Thoracic aorta (tissue), 2 donors: ENCODE measurements at regions not wholly inside any gene's neighbourhood (a gene's known extent, or its start where the extent isn't known, plus 50 kb on each side); places are given as distances from the start of the nearest gene placed in this dataset.
"Not testable (repeated sequence)": the region's sequence is repeated elsewhere in the genome, so short reads cannot be mapped to it uniquely, and the experiment has no call there.

Experiments
- ATAC-seq: fragments of 150-250 bp; one replicate; pipeline ENCODE4 v1.8.0; 2017; ENCODE audit warnings: low read depth; ENCODE audit not compliant: insufficient number of reproducible peaks, low FRiP score
- DNase-seq: peaks from one replicate; pipeline ENCODE4 v3.0.0-alpha.2; 2020; ENCODE audit warnings: low spot score
- H3K27ac ChIP-seq, 2 donors: fragments of 200-600 bp; sonication (generic); 1 replicate in 1 of 2; 2 replicates in 1 of 2; pipeline ENCODE4 v1.5.1; 2016; ENCODE audit warnings: mild to moderate bottlenecking in 2 of 2, moderate library complexity in 2 of 2
- H3K27me3 ChIP-seq: fragments of 200-600 bp; sonication (generic); replicated peaks from 2 replicates; pipeline ENCODE4 v1.6.0; 2016; ENCODE audit warnings: mild to moderate bottlenecking; ENCODE audit not compliant: insufficient read depth
- H3K36me3 ChIP-seq: fragments of 200-600 bp; sonication (generic); one replicate; pipeline ENCODE4 v1.5.1; 2016
- H3K4me1 ChIP-seq, 2 donors: fragments of 200-600 bp; sonication (generic); 1 replicate in 1 of 2; 2 replicates in 1 of 2; pipeline versions ENCODE4 v1.5.1 to v1.6.0; 2016; ENCODE audit warnings: low read depth in 2 of 2, mild to moderate bottlenecking in 1 of 2; ENCODE audit not compliant: control insufficient read depth in 1 of 2
- H3K4me3 ChIP-seq: fragments of 200-600 bp; sonication (generic); 2 replicates; pipeline ENCODE4 v1.5.1; 2016; ENCODE audit warnings: mild to moderate bottlenecking
- H3K9me3 ChIP-seq: fragments of 200-600 bp; sonication (generic); 2 replicates; pipeline ENCODE4 v1.5.1; 2016
- CTCF ChIP-seq: fragments of 200-600 bp; sonication (generic); IDR thresholded peaks from one replicate; pipeline ENCODE4 v1.5.1; 2019; ENCODE audit warnings: antibody characterized with exemption

GRCh38 chr5:164146223-164146622, 640.8 kb downstream of the MAT2B start:
- Histone ChIP-seq H3K27ac (no peak overlapping the region), H3K36me3 (no peaks in the 10 kb centered on the region), H3K27me3 (no peaks in the 10 kb centered on the region), H3K4me1 (no peaks in the 10 kb centered on the region), H3K4me3 (no peak overlapping the region), H3K9me3 (no peaks in the 10 kb centered on the region)
- no peak for TF ChIP-seq CTCF
- DNase-seq: no peak
- ATAC-seq: no peak

- Histone ChIP-seq H3K27me3 (no peaks in the 10 kb centered on the region), H3K4me1 (no peaks in the 10 kb centered on the region), H3K9me3 (no peaks in the 10 kb centered on the region), H3K36me3 (no peaks in the 10 kb centered on the region), H3K27ac (no peak overlapping the region), H3K4me3 (no peak overlapping the region)
- TF ChIP-seq CTCF: no peak
- ATAC-seq: no peak
- DNase-seq: no peak
These were observed 642.9 kb downstream of the MAT2B start for GRCh38 chr5:164148292-164148691.

- not testable (repeated sequence) for H3K27me3 ChIP-seq, H3K9me3 ChIP-seq, ATAC-seq, H3K4me3 ChIP-seq, DNase-seq, H3K36me3 ChIP-seq, H3K27ac ChIP-seq, H3K4me1 ChIP-seq
These were observed 647.1 kb downstream of the MAT2B start for GRCh38 chr5:164152539-164152938.

- Histone ChIP-seq H3K4me3 (no peak overlapping the region), H3K9me3 (no peaks in the 10 kb centered on the region), H3K27ac (no peak overlapping the region), H3K27me3 (no peaks in the 10 kb centered on the region), H3K4me1 (no peaks in the 10 kb centered on the region), H3K36me3 (no peaks in the 10 kb centered on the region)
- TF ChIP-seq CTCF: no peak
- DNase-seq (no peak), ATAC-seq (no peak)
These were observed 648.2 kb downstream of the MAT2B start for GRCh38 chr5:164153469-164154172.

- TF ChIP-seq CTCF: no peak
- H3K4me1 ChIP-seq: no peaks in the 10 kb centered on the region
- no peak for DNase-seq
- H3K36me3 ChIP-seq: no peaks in the 10 kb centered on the region
- H3K4me3 ChIP-seq: no peak overlapping the region
- H3K9me3 ChIP-seq: no peaks in the 10 kb centered on the region
- H3K27ac ChIP-seq: no peak overlapping the region
- ATAC-seq: no peak
- no peaks in the 10 kb centered on the region for H3K27me3 ChIP-seq
These were observed 665.4 kb downstream of the MAT2B start for GRCh38 chr5:164170814-164171213.

- Histone ChIP-seq H3K27me3 (no peaks in the 10 kb centered on the region), H3K9me3 (no peaks in the 10 kb centered on the region), H3K4me3 (no peak overlapping the region), H3K36me3 (no peaks in the 10 kb centered on the region), H3K4me1 (no peaks in the 10 kb centered on the region), H3K27ac (no peak overlapping the region)
- ATAC-seq (no peak), DNase-seq (no peak)
- TF ChIP-seq CTCF: no peak
These were observed 669.7 kb downstream of the MAT2B start for GRCh38 chr5:164175083-164175482.
